Activated CD4-positive, alpha-beta T cell treated with anti-CD3 and anti-CD28 coated beads, Interleukin-2, amount 50 U/mL, for 24 hours (primary cell): ENCODE measurements at regions not wholly inside any gene's neighbourhood (a gene's known extent, or its start where the extent isn't known, plus 50 kb on each side); places are given as distances from the start of the nearest gene placed in this dataset.

Experiments
- DNase-seq, 2 donors: peaks; one replicate each; pipeline ENCODE4 v3.0.0-alpha.2; 2020; ENCODE audit warnings: low read depth in 1 of 2, low spot score in 1 of 2

DNA sequence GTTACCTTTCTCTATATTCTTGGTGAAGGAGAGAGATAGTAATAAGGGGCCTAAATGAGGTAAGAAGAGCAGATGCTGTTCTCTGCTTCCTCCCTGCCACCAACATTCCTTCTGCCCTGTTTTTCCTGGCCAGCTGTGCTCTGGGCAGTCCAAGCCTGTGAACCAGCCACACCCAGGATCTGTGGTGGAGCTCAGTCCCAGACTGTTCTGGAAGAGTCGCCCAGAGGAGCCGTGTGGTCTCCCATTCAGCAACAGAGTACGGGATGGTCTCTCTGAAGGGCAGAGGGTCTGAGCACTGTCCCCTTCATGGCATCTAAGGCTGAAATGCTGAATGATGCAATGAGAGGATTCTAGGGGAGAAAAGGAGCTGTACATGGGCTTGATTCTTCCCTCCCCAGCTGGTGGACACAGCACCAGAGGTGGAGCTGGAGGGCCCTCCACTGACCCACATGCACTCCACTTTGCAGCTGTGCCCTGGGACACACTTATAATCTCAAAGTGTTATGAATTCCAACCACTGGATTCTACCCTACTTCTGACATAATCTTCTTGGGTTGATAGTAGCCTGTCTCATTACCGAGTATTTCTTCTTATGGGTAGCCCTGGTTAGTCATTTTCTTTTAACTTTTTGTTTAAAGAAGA, 70.8 kb upstream of the RPS23 start:
- DNase-seq = no peak

DNA sequence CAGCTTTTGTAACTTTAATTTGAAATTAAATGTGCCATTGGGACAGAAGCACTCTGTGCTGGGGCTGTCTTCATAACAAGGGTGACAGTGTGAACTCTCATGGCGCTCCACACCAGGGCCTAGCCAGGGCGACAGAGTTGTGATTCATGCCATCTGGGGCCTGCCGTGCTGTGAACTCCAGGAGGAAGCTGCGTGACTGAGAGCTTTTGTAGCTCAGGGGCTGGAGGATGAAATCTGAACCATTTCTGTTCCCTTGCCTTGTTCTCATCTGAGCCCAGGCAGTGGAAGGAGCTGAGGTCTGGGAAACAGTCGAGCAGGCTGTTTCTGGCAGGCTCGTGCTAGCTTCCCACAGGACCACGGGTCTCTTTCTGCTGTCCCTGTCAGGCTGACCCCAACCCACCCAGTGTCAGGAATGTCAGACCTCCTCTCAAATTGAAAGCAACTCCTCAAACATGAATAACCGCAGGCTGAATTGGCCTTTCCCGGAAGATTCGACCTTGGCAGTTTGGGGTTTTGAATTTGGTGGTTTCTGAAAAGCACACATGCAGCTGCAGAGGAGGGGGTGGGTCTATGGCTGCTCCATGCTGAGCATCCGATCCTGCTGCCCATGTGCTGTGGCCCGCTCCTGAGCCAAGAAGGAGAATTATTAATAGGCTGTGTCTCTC, 69.2 kb upstream of the RPS23 start:
- no peak for DNase-seq

DNA sequence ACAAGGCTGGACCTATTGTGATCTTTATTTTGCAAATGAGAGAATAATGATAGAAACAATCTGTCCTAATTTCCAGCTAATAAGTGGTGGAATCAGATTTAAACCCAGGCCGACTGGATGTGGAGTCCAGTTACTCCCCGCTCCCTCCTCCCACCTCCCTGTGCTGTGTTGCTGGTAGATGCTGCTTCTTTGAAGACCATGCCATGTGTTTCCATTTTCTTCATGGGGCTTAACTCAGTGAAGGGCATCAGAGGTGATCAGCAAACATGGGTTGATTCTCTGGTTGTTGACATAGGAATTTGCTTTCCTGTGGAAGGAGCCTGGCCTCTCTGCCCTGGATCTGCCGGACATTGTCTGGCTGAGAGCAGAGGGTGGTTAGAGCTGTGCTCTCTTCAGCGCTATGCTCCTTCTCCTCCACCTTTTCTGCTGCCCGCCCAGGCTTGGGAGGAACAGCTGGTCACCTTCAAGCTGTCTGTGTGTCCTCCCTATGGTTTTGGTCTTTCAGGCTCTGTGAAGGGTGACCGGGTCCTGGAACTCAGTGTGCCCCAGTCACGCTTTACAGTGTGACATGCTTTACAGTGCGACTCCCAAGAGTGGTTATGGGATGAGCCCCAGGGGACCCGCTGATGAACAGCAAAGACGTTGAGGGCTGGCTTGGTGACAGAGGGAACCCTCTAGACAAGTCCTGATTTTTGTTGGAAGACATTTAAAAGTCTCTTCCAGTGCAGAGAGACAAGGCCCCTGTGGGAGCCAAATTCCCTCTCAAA, 68.4 kb upstream of the RPS23 start:
- DNase-seq = no peak

DNA sequence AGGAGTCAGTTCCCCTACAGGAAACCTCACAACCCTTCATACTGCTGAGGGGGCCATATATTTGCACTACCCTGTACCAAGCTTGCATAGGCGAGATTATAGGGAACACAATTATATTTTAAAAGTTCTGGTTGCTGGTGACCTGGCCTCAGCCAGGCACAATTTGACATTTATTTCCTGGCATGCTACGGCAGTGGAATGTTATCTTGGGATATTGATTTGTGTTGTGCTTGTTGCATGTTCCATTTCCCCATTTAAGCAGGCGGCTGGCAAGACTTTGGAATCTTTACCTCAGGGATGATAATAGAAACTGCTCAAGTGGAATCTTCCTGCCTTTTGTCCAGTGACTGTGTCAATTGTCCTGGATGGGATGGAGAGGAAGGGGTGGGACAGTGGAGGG, 67.0 kb upstream of the RPS23 start:
- DNase-seq = no peak

DNA sequence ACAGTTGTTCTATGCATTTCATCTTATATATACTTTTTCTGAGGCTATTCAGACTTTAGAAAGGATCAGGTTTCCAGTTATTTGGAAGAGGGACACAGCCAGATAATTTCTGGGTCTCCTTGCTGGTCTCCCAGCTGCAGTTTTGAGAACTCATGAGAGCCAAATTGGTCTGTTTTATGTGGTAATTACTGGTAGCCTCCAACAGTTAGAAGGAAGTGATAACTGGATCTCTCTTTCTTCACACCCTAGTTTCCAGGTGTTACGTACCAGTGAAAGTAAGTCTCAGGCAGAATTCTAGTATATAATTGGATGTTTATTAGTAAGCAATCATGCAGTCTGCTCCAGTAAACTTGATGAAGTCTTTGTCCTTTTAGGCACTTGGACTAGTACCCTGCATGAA, 63.2 kb upstream of the RPS23 start:
- DNase-seq = no peak

DNA sequence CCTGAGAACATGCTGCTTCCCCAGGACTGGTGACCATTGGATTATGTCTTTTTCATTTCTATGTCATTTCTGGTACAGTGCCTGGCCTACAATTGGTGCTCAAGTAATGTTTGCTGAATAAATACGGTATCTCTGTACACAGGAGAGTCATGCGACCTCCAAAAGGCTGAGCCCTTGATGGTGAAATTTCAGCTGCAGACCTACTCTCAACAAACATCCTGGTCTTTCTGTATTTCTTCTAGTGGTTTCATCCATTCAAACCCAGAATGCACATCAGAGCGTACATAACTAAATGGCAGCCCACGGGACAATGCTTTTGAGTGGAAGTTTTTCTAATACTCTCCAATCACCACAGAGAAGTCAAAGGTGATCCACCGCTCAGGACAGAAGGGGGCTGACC, 62.6 kb upstream of the RPS23 start:
- DNase-seq = no peak

DNA sequence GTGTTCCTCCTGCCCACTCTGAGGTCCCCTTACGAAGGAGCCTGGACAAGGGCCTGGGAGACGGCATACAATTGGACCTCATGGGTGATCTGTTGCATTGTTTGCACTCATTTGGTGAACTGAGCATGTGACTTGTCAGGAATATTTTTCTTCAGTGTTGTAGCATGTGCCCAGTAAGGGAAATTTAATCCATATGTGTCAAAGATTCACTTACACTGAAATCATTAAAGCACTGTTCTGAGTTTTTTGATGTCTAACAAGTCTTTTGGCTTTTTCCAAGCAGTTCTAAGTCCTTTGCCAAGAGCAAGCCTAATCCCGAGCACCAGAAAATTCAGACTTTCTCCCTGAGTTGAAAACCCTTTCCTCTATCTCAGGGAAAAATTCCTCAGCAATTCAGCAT, 61.6 kb upstream of the RPS23 start:
- DNase-seq = no peak

DNA sequence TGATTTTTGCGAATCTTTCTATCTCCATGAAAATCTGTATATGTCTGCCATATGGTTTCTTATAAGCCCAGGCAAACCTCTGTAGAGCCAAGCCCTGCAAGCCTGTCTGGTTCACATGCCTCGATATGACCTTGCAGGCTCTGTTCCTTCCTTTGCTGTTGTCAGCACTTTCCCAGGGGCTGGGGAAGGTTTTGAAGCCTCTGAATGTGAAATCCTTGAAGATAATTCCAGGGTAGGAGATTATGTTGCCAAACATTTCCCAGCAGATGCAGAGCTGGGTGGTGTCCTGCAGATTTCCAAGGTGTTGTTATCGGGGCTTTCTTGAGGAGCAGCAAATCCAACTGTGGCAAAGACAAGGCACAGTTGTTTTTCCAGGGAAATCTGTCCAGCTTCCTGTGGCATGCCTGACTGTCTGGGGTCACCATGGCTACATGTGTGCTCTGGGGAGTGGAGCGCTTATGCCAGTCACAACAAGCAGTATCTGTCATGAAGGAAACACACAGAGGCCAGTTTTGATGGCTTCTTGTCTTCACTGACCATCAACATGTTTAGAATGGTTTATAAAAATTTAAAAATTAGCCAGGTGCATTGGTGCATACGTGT, 60.7 kb upstream of the RPS23 start:
- no peak for DNase-seq

DNA sequence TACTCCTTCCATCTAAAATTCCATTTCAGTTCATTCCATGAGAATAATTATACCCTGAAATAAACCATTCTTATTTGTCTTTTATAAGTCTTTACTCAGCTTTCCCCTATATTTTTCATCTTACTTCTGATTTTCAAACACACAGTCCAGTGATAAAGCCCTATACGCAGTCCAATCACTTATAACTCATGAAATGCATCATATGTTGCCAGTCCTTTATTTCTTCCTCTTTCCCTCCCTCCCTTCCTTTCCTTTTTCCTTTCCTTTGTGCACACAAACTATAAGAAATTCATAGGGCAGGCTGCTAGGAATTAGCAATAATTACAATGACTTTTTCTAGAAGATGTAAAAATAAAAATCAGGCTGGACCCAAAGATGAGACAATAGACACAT, 58.8 kb upstream of the RPS23 start:
- no peak for DNase-seq

DNA sequence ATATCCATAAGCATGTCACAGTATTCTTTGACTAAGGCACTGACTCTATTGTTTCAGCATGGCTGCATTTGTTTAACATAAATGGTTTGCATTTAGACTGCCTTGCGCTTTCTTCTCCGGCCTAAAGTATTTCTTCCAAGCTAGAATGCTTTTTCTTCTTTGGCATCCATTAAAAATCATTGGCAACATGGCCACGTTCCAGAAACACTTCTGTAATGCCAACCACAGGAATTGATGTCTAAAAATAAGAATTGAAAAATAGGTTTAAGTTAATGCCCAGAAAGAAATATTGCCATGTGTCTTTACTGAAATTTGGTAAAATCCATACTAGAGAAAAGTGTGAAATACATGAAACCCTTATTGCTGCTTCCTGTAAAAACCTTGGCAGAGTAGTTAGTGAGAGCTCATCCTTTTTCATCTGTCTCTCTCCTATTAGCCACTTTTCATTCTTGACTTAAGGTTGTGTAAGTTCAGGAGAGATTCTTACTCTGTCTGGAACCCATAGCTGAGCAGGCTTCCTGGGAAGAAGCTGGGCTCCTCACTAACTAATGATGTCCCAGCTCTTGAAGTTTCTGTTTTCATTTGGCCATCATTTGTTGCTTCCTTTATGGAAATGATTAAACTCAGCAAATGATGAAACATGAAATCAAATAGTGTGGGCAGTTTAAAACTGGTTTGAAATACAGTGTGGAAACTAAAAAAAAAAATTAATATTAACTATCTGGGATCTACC, 58.2 kb upstream of the RPS23 start:
- DNase-seq = no peak

DNA sequence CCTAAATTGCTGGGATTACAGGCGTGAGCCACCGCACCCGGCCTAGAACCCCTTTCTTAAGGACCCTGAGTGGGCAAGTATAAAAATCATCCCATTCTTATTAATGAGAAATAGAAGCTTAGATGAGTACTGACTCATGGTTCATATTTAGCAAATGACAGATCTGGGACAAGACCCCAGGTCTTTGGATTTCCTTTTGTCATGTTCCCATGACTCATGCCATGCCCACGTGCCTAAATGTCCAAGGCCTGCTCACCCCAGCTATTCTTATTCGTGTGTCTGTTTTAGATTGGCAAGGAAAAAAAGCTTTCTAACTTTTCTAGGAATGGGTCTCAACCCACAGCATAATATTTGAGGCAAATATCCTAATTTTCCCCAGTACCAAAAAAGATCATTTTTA, 57.7 kb upstream of the RPS23 start:
- no peak for DNase-seq

DNA sequence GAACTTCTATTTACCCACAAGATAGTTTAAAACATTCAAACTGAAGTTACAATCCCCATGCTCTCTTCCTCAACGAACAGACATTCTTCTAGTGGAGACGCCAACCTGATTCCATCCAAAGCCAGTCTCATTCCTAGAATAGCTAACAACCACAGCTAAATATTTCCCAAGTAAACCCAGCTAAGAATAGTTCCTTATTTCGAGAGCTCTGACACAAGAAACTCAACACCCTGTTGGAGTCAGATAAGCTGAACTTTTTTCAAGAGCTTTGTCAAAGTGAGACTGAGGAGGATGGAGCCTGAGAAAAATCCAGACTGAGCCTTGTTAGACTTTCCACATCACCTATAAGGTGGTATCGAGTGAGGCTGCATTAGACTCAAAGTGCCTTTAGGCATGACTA, 56.7 kb upstream of the RPS23 start:
- no peak for DNase-seq

DNA sequence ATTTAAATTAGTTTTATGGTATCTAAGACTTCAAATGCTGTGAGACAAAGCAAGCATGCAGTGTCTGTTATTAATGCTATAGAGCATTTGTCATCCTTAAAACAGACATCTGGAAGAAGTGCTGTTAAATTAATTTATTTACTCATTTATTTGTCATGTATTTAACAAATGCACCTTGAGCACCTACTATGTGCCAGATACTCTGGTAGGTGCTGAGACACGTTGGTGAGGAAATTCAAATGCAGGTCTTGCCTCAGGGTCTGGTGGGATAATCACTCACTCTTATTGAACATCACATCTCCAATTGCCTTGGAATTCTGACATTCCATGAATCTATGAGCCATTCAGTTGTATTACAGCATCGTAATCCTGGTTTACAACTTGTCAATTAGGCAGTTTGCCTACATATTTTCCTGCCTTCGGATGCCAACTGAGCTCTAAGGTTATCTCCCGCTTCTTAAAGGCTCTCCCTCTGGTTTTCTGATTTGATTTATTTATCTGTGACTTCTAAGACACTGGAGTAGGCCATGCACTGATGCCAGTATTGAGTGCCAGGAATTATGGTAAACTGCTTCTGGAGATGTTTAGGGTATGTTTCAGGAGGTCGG, 56.0 kb upstream of the RPS23 start:
- DNase-seq = no peak

DNA sequence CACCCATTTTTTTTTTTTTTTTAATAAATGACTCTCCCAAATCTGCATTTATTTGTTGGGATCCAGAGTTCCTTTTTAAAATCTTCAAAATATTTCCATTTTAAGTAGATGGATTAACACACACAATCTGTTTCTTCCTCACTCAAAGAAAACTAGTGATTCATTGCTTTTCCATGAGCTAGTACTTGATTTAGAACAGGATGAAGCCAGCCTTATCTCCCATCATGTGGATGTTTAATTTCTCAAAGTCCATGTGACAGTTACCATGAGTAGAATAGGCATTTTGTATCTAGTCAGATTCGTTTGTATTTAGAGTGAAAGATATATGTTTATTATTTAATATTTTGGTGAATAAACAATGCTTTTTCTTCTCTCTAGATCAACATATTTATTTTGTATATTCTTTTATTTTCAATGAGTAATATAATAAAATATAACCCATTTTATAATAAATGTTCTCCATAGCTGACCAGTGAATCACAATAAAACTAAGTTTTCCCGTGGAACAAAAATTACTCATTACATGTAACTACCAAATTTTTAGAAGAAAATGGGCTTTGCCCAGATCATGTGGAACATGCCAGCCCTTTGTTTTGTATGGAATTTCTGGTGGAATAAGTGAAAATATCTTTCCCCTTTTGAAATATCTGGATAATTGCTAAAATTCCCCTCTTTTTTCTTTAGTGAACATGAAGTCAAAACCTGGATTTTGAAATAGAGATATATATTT, 54.9 kb upstream of the RPS23 start:
- DNase-seq = no peak

DNA sequence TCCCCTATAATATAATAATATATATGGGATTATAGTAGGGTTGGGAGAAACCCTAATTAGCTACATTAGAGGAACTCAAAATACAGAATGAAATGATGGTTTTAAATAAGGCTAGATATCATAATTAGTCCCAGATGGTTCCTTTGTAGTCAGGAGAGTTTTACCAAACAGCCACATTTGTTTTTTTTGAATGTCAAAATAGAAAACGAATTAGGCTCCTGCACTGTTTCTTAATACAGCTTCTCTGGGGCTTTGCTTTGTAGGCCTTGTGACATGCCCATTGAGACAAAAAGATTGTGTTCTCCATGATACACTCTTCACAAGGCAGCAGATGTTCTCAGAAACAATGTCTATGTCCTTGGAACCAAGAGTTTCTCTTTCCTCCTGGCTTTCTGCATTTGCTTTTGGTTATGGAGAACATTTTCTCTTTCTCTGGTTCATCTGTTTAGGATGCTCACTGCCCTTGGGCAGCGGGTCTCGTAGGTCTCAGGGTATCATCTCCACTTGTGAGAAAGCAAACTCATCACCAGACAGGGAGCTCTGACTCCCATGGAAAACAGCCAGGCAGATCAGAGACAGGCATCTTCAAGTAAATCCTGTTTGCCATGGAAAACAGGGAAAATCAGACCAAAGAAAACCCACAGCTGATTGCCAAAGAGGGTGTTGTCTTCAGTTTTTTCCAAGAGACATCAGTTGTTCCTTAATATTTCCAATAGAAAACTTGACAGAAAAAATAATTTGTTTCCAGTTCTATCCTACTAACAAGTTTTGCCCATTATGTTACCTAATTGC, 54.1 kb upstream of the RPS23 start:
- no peak for DNase-seq

DNA sequence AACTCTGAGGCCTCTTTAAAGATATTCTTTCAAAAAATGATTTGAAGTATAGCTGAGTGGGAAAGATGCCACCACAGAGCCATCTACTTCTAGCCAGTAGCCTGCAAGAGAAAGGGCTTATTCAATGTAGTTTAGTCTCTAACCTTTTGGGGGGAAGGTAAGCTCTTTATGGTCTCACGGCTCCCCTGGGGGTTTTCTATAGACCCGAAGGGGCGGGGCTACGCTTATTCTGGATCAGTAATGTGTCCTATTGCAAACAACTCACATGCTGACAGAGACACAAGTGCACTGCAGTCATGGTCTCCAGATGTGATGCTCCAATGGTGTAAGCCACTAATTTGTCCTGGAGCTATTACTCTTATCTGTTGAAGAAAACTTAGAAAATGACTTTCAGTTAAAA, 53.4 kb upstream of the RPS23 start:
- DNase-seq = no peak

DNA sequence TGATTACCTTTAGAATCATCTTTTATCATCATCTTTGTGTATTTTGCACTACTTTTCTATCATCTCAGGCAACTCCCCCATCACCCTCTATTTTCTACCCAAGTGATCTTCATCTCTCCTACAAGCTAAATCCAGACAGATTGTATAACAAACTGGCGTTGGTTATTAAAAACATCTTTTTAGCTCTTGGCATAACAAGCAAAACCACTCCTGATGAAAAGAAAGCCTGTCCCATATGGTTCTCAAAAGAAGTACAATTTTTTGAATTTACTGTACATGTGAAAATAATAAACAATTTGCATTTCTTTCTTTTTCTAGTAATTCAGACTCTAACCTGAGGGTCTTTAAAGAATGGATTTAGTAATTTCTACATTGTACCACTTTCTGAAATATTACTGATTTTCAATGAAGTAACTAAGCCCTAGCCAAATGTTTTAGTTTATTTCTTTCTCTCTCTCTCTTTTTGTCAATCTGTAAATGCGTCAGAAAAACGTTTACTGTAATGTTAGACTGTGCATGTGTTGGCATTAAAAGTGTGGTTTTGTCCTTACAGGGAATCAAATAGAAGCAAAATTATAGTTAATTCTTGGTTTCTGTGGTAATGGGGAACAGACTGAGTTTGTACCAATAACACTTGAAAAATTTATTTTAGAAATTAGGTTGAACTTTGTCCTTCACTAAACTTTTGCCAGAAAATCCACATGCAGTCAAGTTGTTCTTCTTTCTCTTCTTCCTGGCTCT, 52.5 kb upstream of the RPS23 start:
- no peak for DNase-seq

DNA sequence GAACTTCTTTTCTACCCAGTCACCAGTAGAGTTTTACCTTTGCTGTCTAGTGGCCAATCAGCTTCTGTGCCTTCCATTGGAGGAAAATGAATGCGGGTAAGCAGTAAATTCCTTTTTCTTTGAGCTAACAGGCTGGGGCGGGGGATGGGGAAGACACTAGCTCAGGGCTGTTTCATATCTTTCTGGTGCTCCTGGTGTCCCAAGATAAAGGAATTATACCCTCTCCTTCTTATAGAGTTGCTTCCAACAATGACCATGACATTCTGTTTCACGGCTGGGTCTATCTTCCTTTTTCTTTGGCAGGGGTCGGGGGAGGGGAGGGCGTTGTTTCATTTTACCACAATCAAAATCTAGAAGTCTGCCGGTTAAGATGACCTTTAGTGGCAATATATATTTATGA, 51.2 kb upstream of the RPS23 start:
- no peak for DNase-seq
